Neural cell (in vitro differentiated cells): ENCODE measurements at regions not wholly inside any gene's neighbourhood (a gene's known extent, or its start where the extent isn't known, plus 50 kb on each side); places are given as distances from the start of the nearest gene placed in this dataset.

ENCODE experiments used
- H2AFZ ChIP-seq: fragments of 200-600, 300-800 bp; sonication (generic), shearing (Covaris generic); 2 replicates; pipeline ENCODE4 v1.6.0; 2014; ENCODE audit warnings: low read depth, mild to moderate bottlenecking, antibody characterized with exemption, low read length, moderate library complexity
- H3F3A ChIP-seq: fragments of 200-600 bp; shearing (Covaris generic); 2 replicates; pipeline ENCODE4 v1.6.1; 2016; ENCODE audit warnings: mild to moderate bottlenecking, moderate library complexity, mixed read lengths, antibody characterized with exemption, low read length; ENCODE audit not compliant: insufficient read depth, poor library complexity, severe bottlenecking
- H3K27ac ChIP-seq: fragments of 200-600, 300-800 bp; sonication (generic), shearing (Covaris generic); 2 replicates; pipeline ENCODE4 v1.5.1; 2014; ENCODE audit warnings: mild to moderate bottlenecking, low read length, moderate library complexity
- H3K27me3 ChIP-seq: fragments of 300-800, 200-600 bp; sonication (generic), shearing (Covaris generic); 2 replicates; pipeline ENCODE4 v1.6.0; 2014; ENCODE audit warnings: mild to moderate bottlenecking, low read depth, low read length, moderate library complexity; ENCODE audit not compliant: insufficient read depth
- H3K36me3 ChIP-seq: fragments of 300-800, 200-600 bp; sonication (generic), shearing (Covaris generic); 2 replicates; pipeline ENCODE4 v1.5.1; 2014; ENCODE audit warnings: mild to moderate bottlenecking, antibody characterized with exemption, low read length, moderate library complexity; ENCODE audit not compliant: insufficient read depth
- H3K4me2 ChIP-seq: fragments of 300-800, 200-600 bp; sonication (generic), shearing (Covaris generic); 2 replicates; pipeline ENCODE4 v1.6.0; 2014; ENCODE audit warnings: mild to moderate bottlenecking, low read length
- H3K4me3 ChIP-seq: fragments of 300-800, 200-600 bp; sonication (generic), shearing (Covaris generic); 2 replicates; pipeline ENCODE4 v1.5.1; 2014; ENCODE audit warnings: mild to moderate bottlenecking, low read length, moderate library complexity
- H3K79me2 ChIP-seq: fragments of 200-600 bp; shearing (Covaris generic); replicated peaks from 2 replicates; pipeline ENCODE4 v1.6.0; 2014; ENCODE audit warnings: mild to moderate bottlenecking, low read length, moderate library complexity; ENCODE audit not compliant: insufficient read depth
- H3K9ac ChIP-seq: fragments of 300-800, 200-600 bp; sonication (generic), shearing (Covaris generic); 2 replicates; pipeline ENCODE4 v1.6.1; 2016; ENCODE audit warnings: mild to moderate bottlenecking, low read length, mixed read lengths
- H3K9me2 ChIP-seq: fragments of 200-600 bp; shearing (Covaris generic); 2 replicates; pipeline ENCODE4 v1.6.1; 2016; ENCODE audit warnings: mild to moderate bottlenecking, low read length, mixed read lengths; ENCODE audit not compliant: insufficient read depth
- H3K9me3 ChIP-seq: fragments of 200-600, 300-800 bp; sonication (generic), shearing (Covaris generic); 2 replicates; pipeline ENCODE4 v1.6.1; 2016; ENCODE audit warnings: mild to moderate bottlenecking, mixed run types, low read length, moderate library complexity, mixed read lengths
- H4K20me1 ChIP-seq: fragments of 200-600 bp; shearing (Covaris generic); 2 replicates; pipeline ENCODE4 v1.6.1; 2016; ENCODE audit warnings: mild to moderate bottlenecking, mixed run types; ENCODE audit not compliant: insufficient read depth
- CTCF ChIP-seq: fragments of 450-650 bp; IDR thresholded peaks from 2 replicates; pipeline ENCODE4 v1.5.1; 2014; ENCODE audit warnings: antibody characterized with exemption, mild to moderate bottlenecking, moderate library complexity; ENCODE audit not compliant: poor library complexity, severe bottlenecking
- EP300 ChIP-seq: fragments of 450-650 bp; conservative IDR thresholded peaks from 2 replicates; pipeline ENCODE4 v1.6.1; 2014; ENCODE audit warnings: antibody characterized with exemption, mild to moderate bottlenecking, moderate library complexity; ENCODE audit not compliant: poor library complexity, severe bottlenecking
- EZH2 ChIP-seq: fragments of 200-600, 300-800 bp; shearing (Covaris generic), sonication (generic); IDR thresholded peaks from 2 replicates; pipeline ENCODE4 v1.6.1; 2014; ENCODE audit warnings: antibody characterized with exemption, low read length, borderline replicate concordance, mild to moderate bottlenecking; ENCODE audit not compliant: insufficient read depth, poor library complexity, severe bottlenecking
- MXI1 ChIP-seq: fragments of 450-650 bp; conservative IDR thresholded peaks from 2 replicates; pipeline ENCODE4 v1.6.1; 2014; ENCODE audit warnings: antibody characterized with exemption, mild to moderate bottlenecking; ENCODE audit not compliant: poor library complexity, severe bottlenecking
- POLR2AphosphoS5 ChIP-seq: IDR thresholded peaks from 2 replicates; pipeline ENCODE4 v1.6.1; 2012
- RAD21 ChIP-seq: fragments of 450-650 bp; conservative IDR thresholded peaks from 2 replicates; pipeline ENCODE4 v1.6.1; 2014; ENCODE audit warnings: antibody characterized with exemption, mild to moderate bottlenecking, moderate library complexity
- REST ChIP-seq: IDR thresholded peaks from 2 replicates; pipeline ENCODE4 v1.6.1; 2012; ENCODE audit warnings: borderline replicate concordance
- SMC3 ChIP-seq: fragments of 450-650 bp; conservative IDR thresholded peaks from 2 replicates; pipeline ENCODE4 v1.6.1; 2014; ENCODE audit warnings: antibody characterized with exemption, mild to moderate bottlenecking, moderate library complexity; ENCODE audit not compliant: poor library complexity
- TAF1 ChIP-seq: IDR thresholded peaks from 2 replicates; pipeline ENCODE4 v1.6.1; 2012; ENCODE audit warnings: low read depth

DNA sequence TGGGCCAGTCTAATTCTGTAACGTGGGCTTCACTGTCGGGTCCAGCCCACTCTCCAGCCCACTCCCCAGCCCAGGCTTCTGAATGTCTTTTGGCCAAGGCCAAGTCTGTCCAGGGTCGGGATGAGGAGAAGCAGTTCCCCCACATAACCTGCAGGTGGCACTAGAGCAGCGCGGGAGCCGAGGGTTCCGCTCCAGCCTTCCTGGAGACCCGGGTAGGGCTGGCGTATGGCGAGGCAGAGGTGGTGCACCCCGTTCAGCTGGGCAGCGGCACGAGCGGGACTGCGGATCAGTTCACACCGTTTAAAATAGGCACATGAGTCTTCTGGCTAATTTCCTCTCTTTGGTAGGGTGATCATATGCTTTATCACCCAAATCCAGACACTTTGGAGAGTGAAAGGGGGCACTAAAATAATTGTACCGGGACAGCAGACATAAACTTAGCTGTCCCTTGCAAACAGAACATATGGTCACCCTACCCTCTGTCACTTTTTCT lies 185.9 kb downstream of the MSX2 start:
- Histone ChIP-seq H3K4me3 (no peak overlapping the region), H3F3A (no peaks in the 10 kb centered on the region), H2AFZ (no peak overlapping the region), H3K9ac (no peak overlapping the region), H3K27me3 (no peaks in the 10 kb centered on the region), H3K79me2 (no peaks in the 10 kb centered on the region), H3K4me2 (no peak overlapping the region), H3K9me2 (no peaks in the 10 kb centered on the region), H3K27ac (no peak overlapping the region), H3K9me3 (no peaks in the 10 kb centered on the region), H4K20me1 (no peaks in the 10 kb centered on the region), H3K36me3 (no peaks in the 10 kb centered on the region)
- TF ChIP-seq TAF1 (no peak), EP300 (no peak), MXI1 (no peak), POLR2AphosphoS5 (no peak), CTCF (peak; percentile 67), SMC3 (peak; percentile 59), REST (no peak), EZH2 (no peak), RAD21 (peak; percentile 60)

- Histone ChIP-seq H3K4me2 (no peak overlapping the region), H3K9me2 (no peaks in the 10 kb centered on the region), H3K9ac (no peak overlapping the region), H3K4me3 (no peak overlapping the region), H3K36me3 (no peaks in the 10 kb centered on the region), H3K27me3 (no peaks in the 10 kb centered on the region), H3K79me2 (no peaks in the 10 kb centered on the region), H3F3A (no peaks in the 10 kb centered on the region), H3K9me3 (no peaks in the 10 kb centered on the region), H2AFZ (no peak overlapping the region), H4K20me1 (no peaks in the 10 kb centered on the region), H3K27ac (no peak overlapping the region)
- no peak for TF ChIP-seq POLR2AphosphoS5
- TF ChIP-seq RAD21 = no peak
- TF ChIP-seq REST = no peak
- TF ChIP-seq CTCF = no peak
- TF ChIP-seq TAF1 = no peak
- TF ChIP-seq EP300 = no peak
Measured at GRCh38 chr5:174903172-174903732, 178.9 kb downstream of the MSX2 start.
